ENCODE measurements at regions not wholly inside any gene's neighbourhood (a gene's known extent, or its start where the extent isn't known, plus 50 kb on each side); places are given as distances from the start of the nearest gene placed in this dataset.

DNA sequence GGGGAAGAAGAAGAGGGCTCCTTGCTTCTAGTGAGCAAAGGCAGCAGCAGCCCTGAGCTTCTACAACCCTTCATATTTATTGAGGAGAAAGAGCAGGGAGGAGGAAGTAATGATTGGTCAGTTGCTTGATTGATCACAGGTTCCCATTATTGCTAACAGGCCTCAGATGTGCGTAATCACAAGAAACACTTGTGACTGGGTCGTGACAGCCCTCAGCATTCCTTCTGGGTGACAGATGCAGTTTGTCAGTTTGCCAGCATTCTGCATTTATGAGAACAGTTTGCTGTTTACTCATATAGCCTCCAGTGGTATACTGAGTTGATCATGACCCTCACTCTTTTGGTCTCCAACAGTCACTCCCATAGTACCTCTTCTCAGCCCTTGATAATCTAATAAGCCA lies 111.5 kb upstream of the TNC start:
- Histone ChIP-seq H3K36me3 (ENCODE audit: control insufficient read depth, insufficient read depth, low read length) (no peaks in the 10 kb centered on the region), H3K9me3 (ENCODE audit: control insufficient read depth, low read length) (peaks cover 8% of the 10 kb centered on the region), H3K4me3 (ENCODE audit: extremely low read depth, insufficient read depth, low read length, poor library complexity, severe bottlenecking) (no peak overlapping the region), H3K27ac (ENCODE audit: low read depth, low read length, severe bottlenecking) (no peak overlapping the region), H3K4me1 (ENCODE audit: control insufficient read depth, insufficient read depth, low read length, poor library complexity, severe bottlenecking) (peaks cover 4% of the 10 kb centered on the region)
- 89 to 100% methylated on average over 1 to 2 of the region's 2 CpGs for WGBS, 2 experiments (ENCODE audit: insufficient coverage in 2 of 2)

- Histone ChIP-seq H3K4me3 (ENCODE audit: extremely low read depth, insufficient read depth, low read length, poor library complexity, severe bottlenecking) (no peak overlapping the region), H3K36me3 (ENCODE audit: control insufficient read depth, insufficient read depth, low read length) (no peaks in the 10 kb centered on the region), H3K9me3 (ENCODE audit: control insufficient read depth, low read length) (peaks cover 8% of the 10 kb centered on the region), H3K27ac (ENCODE audit: low read depth, low read length, severe bottlenecking) (no peak overlapping the region), H3K4me1 (ENCODE audit: control insufficient read depth, insufficient read depth, low read length, poor library complexity, severe bottlenecking) (peaks cover 4% of the 10 kb centered on the region)
- WGBS, 2 experiments (ENCODE audit: insufficient coverage in 2 of 2) = 100% methylated on average over 1 of the region's 3 CpGs; no CpG with 5 or more reads in 1 of the 2 experiments
These were observed 113.1 kb upstream of the TNC start for GRCh38 chr9:115230924-115231515.

DNA sequence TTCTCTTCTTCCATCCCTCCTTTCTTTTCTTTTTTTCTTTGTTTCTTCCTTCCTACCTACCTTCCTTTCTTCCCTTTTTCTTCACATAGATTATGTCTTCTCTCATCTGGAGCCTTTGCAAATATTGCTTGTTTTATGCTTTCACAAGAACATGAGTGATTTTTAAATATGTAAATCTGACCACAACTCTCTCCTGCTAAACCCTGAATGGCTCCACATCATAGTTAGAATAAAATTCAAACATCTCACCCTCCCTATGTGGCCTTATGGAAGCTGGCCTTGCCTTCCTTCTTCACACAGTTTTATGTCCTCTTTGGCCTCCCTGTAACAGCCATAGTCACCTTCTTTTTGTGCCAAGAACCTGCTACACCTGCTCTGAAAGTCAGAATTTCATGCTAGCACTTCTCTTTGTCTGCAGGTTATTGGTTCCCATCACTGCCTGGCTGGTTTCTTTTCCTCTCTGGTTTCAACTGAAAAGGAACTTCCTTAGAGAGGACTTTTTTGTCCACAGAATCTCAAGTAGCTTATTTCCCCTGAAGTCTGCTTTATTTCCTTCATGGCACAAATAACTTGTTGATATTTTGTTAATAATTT lies 114.3 kb upstream of the TNC start:
- Histone ChIP-seq H3K9me3 (ENCODE audit: control insufficient read depth, low read length) (peaks cover 8% of the 10 kb centered on the region), H3K36me3 (ENCODE audit: control insufficient read depth, insufficient read depth, low read length) (no peaks in the 10 kb centered on the region), H3K4me1 (ENCODE audit: control insufficient read depth, insufficient read depth, low read length, poor library complexity, severe bottlenecking) (peaks cover 4% of the 10 kb centered on the region), H3K4me3 (ENCODE audit: extremely low read depth, insufficient read depth, low read length, poor library complexity, severe bottlenecking) (no peak overlapping the region), H3K27ac (ENCODE audit: low read depth, low read length, severe bottlenecking) (no peak overlapping the region)

DNA sequence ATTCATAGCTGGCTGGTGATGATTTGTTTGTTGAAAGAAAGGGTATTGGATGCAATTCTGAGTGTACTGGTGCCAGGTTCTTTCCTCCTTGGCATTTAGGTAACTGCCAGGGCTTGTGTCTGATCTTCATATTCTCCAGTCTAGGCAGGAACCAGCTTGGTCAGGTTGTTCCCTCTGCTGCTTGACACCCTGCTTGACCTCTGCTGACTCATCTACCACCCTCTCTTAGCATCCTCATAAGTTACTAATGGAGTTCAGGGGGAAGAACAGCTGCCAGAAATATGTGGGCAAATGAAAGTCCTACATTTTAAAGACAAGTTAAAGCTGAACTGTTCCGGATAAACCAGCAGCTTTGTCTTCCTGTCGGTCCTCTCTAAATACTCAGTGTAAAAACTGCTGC lies 116.1 kb upstream of the TNC start:
- H3K4me3 ChIP-seq (ENCODE audit: extremely low read depth, insufficient read depth, low read length, poor library complexity, severe bottlenecking) = no peak overlapping the region
- H3K27ac ChIP-seq (ENCODE audit: low read depth, low read length, severe bottlenecking) = no peak overlapping the region

GRCh38 chr9:115235221-115235620 lies 117.3 kb upstream of the TNC start:
- no peak overlapping the region for H3K27ac ChIP-seq (ENCODE audit: low read depth, low read length, severe bottlenecking)
- H3K36me3 ChIP-seq (ENCODE audit: control insufficient read depth, insufficient read depth, low read length) = no peaks in the 10 kb centered on the region
- no CpG with 5 or more reads among the region's 1 CpG for WGBS, 2 experiments (ENCODE audit: insufficient coverage in 2 of 2)
- H3K9me3 ChIP-seq (ENCODE audit: control insufficient read depth, low read length) = no peaks in the 10 kb centered on the region
- H3K4me3 ChIP-seq (ENCODE audit: extremely low read depth, insufficient read depth, low read length, poor library complexity, severe bottlenecking) = no peak overlapping the region
- H3K4me1 ChIP-seq (ENCODE audit: control insufficient read depth, insufficient read depth, low read length, poor library complexity, severe bottlenecking) = peaks cover 4% of the 10 kb centered on the region

More for the DNA sequence above, 116.1 kb upstream of the TNC start:
- Histone ChIP-seq H3K4me1 (ENCODE audit: control insufficient read depth, insufficient read depth, low read length, poor library complexity, severe bottlenecking) (peaks cover 4% of the 10 kb centered on the region), H3K9me3 (ENCODE audit: control insufficient read depth, low read length) (peaks cover 4% of the 10 kb centered on the region), H3K36me3 (ENCODE audit: control insufficient read depth, insufficient read depth, low read length) (no peaks in the 10 kb centered on the region)
- WGBS, 2 experiments (ENCODE audit: insufficient coverage in 2 of 2) = 86 to 92% methylated on average over 1 to 2 of the region's 2 CpGs

- H3K36me3 ChIP-seq (ENCODE audit: control insufficient read depth, insufficient read depth, low read length) = no peaks in the 10 kb centered on the region
- no peak overlapping the region for H3K4me3 ChIP-seq (ENCODE audit: extremely low read depth, insufficient read depth, low read length, poor library complexity, severe bottlenecking)
- 89 to 92% methylated on average over 4 to 5 of the region's 7 CpGs for WGBS, 2 experiments (ENCODE audit: insufficient coverage in 2 of 2)
- H3K9me3 ChIP-seq (ENCODE audit: control insufficient read depth, low read length) = no peaks in the 10 kb centered on the region
- peaks cover 4% of the 10 kb centered on the region for H3K4me1 ChIP-seq (ENCODE audit: control insufficient read depth, insufficient read depth, low read length, poor library complexity, severe bottlenecking)
- no peak overlapping the region for H3K27ac ChIP-seq (ENCODE audit: low read depth, low read length, severe bottlenecking)
These were observed 119.5 kb upstream of the TNC start for GRCh38 chr9:115237385-115237998.

DNA sequence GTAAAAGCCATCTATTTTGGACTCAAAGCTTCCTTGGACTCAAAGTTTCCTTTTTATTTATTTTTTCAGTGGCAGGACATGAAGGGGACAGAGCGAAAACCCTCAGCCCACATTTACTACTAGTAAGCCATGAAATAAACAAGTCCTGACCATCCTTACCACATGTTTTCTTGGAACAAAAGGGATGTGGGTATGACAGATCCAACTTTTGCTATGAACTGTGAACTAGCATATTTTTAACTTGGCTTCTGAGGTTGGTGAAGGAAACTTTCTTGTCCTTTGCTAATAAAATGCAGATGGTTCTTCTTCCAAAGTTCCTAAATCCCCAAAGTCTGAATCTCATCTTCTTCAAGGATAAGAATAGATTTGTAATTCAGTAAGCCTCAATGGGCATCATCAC lies 122.7 kb upstream of the TNC start:
- Histone ChIP-seq H3K4me1 (ENCODE audit: control insufficient read depth, insufficient read depth, low read length, poor library complexity, severe bottlenecking) (no peaks in the 10 kb centered on the region), H3K27ac (ENCODE audit: low read depth, low read length, severe bottlenecking) (no peak overlapping the region), H3K9me3 (ENCODE audit: control insufficient read depth, low read length) (no peaks in the 10 kb centered on the region), H3K4me3 (ENCODE audit: extremely low read depth, insufficient read depth, low read length, poor library complexity, severe bottlenecking) (no peak overlapping the region), H3K36me3 (ENCODE audit: control insufficient read depth, insufficient read depth, low read length) (no peaks in the 10 kb centered on the region)
- WGBS, 2 experiments (ENCODE audit: insufficient coverage in 2 of 2) = no CpG with 5 or more reads among the region's 1 CpG

GRCh38 chr9:115241641-115242040 lies 123.7 kb upstream of the TNC start:
- Histone ChIP-seq H3K27ac (ENCODE audit: low read depth, low read length, severe bottlenecking) (no peak overlapping the region), H3K4me1 (ENCODE audit: control insufficient read depth, insufficient read depth, low read length, poor library complexity, severe bottlenecking) (no peaks in the 10 kb centered on the region), H3K9me3 (ENCODE audit: control insufficient read depth, low read length) (no peaks in the 10 kb centered on the region), H3K4me3 (ENCODE audit: extremely low read depth, insufficient read depth, low read length, poor library complexity, severe bottlenecking) (no peak overlapping the region), H3K36me3 (ENCODE audit: control insufficient read depth, insufficient read depth, low read length) (no peaks in the 10 kb centered on the region)
- WGBS, 2 experiments (ENCODE audit: insufficient coverage in 2 of 2) = 100% methylated on average over 1 of the region's 2 CpGs

- H3K27ac ChIP-seq (ENCODE audit: low read depth, low read length, severe bottlenecking) = no peak overlapping the region
- H3K4me1 ChIP-seq (ENCODE audit: control insufficient read depth, insufficient read depth, low read length, poor library complexity, severe bottlenecking) = no peaks in the 10 kb centered on the region
- H3K36me3 ChIP-seq (ENCODE audit: control insufficient read depth, insufficient read depth, low read length) = no peaks in the 10 kb centered on the region
- WGBS, 2 experiments (ENCODE audit: insufficient coverage in 2 of 2) = 86 to 100% methylated on average over 3 of the region's 3 CpGs
- H3K9me3 ChIP-seq (ENCODE audit: control insufficient read depth, low read length) = peaks cover 5% of the 10 kb centered on the region
- H3K4me3 ChIP-seq (ENCODE audit: extremely low read depth, insufficient read depth, low read length, poor library complexity, severe bottlenecking) = no peak overlapping the region
These were observed 131.5 kb upstream of the TNC start for GRCh38 chr9:115249488-115249887.

GRCh38 chr9:115250621-115251032 lies 132.7 kb upstream of the TNC start:
- no peak overlapping the region for H3K27ac ChIP-seq (ENCODE audit: low read depth, low read length, severe bottlenecking)
- 100% methylated on average over 1 of the region's 1 CpG; no CpG with 5 or more reads in 1 of the 2 experiments for WGBS, 2 experiments (ENCODE audit: insufficient coverage in 2 of 2)
- H3K9me3 ChIP-seq (ENCODE audit: control insufficient read depth, low read length) = peaks cover 5% of the 10 kb centered on the region
- no peaks in the 10 kb centered on the region for H3K4me1 ChIP-seq (ENCODE audit: control insufficient read depth, insufficient read depth, low read length, poor library complexity, severe bottlenecking)
- no peaks in the 10 kb centered on the region for H3K36me3 ChIP-seq (ENCODE audit: control insufficient read depth, insufficient read depth, low read length)
- H3K4me3 ChIP-seq (ENCODE audit: extremely low read depth, insufficient read depth, low read length, poor library complexity, severe bottlenecking) = no peak overlapping the region

All from mesodermal cell (in vitro differentiated cells).